Adrenal gland (tissue), 5 donors: ENCODE measurements at regions not wholly inside any gene's neighbourhood (a gene's known extent, or its start where the extent isn't known, plus 50 kb on each side); places are given as distances from the start of the nearest gene placed in this dataset.

Experiments used
- POLR2A ChIP-seq, 2 donors: fragments of 450-650 bp; IDR thresholded peaks; one replicate each; pipeline ENCODE4 v1.6.1; 2017; ENCODE audit warnings: antibody characterized with exemption in 2 of 2, mild to moderate bottlenecking in 2 of 2, moderate library complexity in 1 of 2
- TF ChIP-seq, protein P1 (sequence below), 6 experiments: fragments of 450-650 bp in 4 of 6; fragments of 200-600 bp in 2 of 6; sonication (generic) in 1 of 6; IDR thresholded peaks; 1 replicate in 5 of 6; 2 replicates in 1 of 6; pipeline versions ENCODE4 v1.5.1 to v1.8.0; 2016 to 2021; ENCODE audit warnings: antibody characterized with exemption in 6 of 6, mild to moderate bottlenecking in 2 of 6, moderate library complexity in 1 of 6
- donor health status: DM: no; HTN: no; CAD: no.

DNA sequence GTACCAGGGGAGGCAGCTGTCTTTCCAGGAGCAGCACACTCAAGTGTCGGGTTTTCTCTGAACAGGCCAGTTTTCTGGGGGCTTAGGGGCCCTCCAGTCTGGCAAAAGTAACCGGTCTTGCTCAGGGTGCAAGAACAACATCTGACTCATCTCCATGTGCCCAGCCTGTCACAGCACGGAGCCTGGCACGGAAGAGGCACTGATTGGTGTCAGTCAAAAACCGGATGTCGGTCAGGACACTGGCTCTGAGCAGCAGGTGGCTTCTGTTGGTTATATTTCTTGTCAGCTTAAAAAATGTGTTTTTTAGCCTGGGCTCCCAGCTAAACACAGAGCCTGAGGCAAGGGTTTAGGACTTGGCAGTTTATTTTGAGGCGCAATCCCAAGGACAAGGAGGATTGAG lies 139.9 kb downstream of the FBLN2 start:
- TF ChIP-seq, protein P1, sequence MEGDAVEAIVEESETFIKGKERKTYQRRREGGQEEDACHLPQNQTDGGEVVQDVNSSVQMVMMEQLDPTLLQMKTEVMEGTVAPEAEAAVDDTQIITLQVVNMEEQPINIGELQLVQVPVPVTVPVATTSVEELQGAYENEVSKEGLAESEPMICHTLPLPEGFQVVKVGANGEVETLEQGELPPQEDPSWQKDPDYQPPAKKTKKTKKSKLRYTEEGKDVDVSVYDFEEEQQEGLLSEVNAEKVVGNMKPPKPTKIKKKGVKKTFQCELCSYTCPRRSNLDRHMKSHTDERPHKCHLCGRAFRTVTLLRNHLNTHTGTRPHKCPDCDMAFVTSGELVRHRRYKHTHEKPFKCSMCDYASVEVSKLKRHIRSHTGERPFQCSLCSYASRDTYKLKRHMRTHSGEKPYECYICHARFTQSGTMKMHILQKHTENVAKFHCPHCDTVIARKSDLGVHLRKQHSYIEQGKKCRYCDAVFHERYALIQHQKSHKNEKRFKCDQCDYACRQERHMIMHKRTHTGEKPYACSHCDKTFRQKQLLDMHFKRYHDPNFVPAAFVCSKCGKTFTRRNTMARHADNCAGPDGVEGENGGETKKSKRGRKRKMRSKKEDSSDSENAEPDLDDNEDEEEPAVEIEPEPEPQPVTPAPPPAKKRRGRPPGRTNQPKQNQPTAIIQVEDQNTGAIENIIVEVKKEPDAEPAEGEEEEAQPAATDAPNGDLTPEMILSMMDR (IDR thresholded peaks at IDR 0.05): no peak
- no peak for TF ChIP-seq POLR2A (IDR thresholded peaks at IDR 0.05)
